ENCODE measurements at regions not wholly inside any gene's neighbourhood (a gene's known extent, or its start where the extent isn't known, plus 50 kb on each side); places are given as distances from the start of the nearest gene placed in this dataset.

DNA sequence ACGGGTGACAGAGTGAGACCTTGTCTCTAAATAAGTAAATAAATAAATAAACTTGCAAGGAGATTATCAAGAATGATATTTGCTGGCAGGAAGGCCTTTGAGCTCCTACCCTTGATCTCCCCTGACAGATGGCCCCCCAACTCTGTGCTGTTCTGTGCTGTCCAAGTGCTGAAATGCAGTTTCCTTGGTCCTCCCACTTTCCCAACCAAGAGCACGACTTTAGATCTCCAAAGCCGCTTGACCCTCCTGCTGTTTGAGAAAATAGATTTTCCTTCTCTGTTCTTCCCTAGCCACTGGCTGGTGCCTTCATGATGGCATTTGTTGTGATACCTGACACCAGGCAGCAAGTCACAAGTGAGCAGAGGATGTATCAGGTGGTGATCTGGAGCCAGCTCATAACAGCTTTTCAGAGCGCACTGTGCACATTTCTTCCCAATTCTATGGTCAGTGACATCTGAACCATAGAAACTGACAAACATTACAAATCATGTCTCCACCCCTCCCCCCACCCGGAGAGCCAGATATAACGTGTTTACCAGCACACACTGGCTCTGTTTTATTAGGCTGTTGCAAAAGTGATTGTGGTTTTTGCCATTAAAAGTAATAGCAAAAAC, 80.0 kb upstream of the PUM3 start:
- DNase-seq (ENCODE audit: low read depth): no peak

DNA sequence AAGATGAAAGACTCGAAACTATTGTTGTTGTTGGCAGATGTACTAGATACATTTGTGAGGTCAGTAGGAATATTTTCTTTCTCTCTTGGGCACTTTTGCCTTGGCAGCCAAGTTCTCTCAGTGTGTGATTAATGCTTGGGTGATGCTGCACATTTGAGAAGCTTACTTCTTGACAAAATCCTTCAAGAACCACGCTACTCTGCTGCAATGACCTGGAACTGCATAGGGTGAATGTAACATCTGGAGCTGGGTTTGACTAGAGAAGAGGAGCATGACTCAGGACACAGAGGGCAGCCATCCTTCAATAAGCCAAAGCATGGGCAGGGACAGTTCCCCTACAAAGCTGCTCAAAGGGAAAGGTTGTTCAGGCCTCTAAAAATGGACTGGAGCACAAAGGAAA, 75.5 kb upstream of the PUM3 start:
- DNase-seq (ENCODE audit: low read depth): no peak

DNA sequence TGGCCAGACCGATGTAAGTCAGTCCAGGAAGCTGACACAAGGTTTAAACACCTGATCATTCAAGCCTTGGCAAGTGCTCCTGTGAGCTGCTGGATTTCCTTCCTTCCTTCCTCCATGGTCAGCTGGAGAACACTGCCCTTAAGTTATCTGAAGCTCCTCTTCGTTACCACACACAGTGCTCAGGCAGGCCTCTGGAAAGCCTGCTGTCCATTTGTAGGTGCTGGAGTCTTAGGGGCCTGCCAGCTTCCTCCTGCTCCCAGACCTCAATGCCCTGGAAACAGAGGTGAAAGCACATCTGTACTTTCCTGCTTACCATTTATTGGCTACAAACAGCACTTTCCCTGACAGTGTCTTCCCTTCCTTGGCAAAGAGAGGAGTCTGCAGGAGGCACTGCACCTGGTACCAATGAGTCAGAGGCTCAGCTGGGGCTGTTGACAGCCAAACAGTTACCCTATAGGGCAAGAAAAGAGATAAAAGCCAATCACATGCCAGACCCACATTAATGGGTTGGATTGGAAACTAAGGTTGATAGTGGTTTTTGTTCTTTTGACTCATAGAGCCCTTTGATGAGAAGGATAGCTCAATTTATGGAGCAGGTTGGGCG, 72.6 kb upstream of the PUM3 start:
- no peak for DNase-seq (ENCODE audit: low read depth)

DNA sequence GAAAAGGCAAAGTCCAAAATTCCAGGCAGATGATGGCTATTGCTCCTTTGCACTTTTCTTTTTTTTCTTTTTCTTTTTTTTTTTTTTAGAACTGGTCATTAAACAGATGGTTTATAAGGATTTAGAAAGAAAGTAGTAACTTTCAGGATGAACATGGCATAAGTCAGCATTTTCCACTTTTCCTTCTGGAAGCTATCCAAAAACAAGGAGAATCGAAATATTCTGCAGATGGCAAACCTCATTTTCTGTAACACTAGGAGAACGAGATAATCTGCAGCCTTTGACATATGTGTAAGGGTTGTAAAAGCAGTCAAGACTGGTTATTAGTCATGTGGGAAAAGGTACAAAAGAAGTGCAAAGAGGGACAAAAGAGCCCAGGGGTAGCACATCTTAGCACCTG, 69.1 kb upstream of the PUM3 start:
- no peak for DNase-seq (ENCODE audit: low read depth)

DNA sequence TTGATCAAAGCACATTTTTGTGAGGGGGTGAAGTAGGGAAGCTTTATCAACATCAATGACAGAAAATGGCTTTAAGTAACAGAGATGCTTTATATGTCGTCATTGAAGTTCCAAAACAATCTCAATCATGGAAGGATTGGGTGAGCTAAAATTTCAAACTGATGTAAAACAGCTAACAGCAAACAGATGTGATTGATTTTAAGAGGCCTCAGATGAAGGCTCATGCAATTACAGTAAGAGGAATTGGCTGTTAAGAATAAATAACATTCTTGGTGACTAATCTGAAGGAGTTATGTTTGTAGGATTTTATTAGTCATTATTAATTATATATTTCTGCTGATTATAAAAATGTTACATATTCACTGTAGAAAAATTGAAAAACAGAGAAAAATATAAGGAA, 63.5 kb upstream of the PUM3 start:
- no peak for DNase-seq (ENCODE audit: low read depth)

DNA sequence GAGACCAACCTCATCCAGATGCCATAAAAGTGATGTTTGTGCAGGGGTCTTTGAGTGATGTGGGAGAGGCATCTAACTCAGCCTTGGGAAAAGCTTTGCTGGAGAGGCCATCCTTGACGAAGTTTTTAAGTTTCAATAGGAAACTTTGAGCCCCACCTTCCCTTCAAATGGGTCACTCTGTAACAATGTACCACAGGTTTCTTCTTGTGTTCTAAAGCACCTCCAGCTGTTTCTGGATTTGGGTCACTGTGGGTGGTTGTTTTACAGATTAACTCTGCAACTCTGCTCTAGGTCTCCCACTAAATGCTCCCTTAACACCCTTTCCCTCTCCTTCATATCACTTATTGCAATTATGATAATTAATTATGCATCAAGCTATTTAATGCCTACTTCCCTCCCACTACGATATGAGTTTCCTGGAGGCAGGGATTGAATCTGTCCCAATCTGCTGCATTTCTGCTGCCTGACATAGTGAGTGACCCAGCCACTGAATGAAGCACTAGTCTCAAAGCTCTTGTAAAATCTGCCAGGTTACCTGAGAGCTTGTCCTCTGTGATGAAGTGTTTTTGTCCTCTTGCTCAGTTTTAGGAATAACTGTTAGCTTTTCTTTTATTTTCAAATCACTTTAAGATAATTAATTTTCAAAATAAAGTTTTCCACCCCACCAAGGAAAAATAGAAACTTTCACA, 60.5 kb upstream of the PUM3 start:
- no peak for DNase-seq (ENCODE audit: low read depth)
